Inflammatory macrophage treated with lipopolysaccharide for 1 hour (primary cell): ENCODE measurements at regions not wholly inside any gene's neighbourhood (a gene's known extent, or its start where the extent isn't known, plus 50 kb on each side); places are given as distances from the start of the nearest gene placed in this dataset.

Experiments
- DNase-seq, 2 donors: peaks; one replicate each; pipeline ENCODE4 v3.0.0-alpha.2; 2020 to 2022

DNA sequence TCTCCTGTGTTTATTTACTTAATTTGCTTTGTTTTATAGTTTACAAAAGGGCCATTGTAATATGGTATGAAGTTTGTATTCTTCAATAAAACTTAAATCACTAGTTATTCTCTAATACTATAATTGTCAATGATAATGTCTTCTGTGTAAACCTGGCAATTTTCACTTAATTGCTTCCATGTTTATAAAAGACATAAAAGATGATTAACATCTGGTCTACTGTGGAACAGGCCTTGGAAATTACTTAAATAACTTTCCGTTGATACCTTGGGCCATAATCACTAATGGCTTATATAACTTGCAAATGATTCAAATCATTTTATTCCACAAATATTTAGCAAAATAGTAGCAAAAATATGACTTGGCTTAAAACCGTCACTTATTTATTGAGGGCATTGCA lies 743.8 kb downstream of the DSC3 start:
- no peak for DNase-seq

DNA sequence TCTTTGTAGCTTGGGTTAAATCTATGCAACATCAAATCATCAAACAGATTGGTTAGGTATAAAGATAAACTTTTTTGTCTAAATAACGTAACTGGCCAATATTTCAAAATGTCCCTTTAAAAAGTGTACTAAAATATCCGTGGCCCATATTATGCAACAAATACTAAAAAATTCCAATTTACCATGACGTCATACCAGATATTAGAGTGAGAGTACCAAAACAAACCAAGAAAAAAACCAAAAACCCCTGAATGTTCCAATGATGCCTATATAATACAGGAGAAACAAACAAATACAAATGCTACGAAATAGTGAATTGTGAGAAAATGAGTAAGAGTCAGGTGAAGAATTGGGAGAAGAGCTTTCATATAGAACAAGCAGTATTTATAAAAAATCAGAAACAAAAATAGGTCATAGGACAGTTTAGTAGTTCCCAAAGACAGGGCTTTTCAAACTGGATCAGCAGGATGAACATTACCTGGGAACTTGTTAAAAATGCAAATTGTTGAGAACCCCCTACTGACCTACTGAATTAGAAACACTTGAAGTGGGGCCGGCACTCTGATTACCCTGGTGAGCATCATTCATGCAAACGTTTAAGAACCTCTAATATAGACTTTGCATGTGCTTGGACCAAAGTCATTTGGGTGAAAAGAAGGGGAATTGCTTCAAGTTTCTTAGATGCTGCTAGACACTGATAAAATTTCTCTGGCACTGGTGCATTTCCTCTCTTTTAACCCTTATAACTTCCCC lies 753.7 kb downstream of the DSC3 start:
- no peak for DNase-seq

DNA sequence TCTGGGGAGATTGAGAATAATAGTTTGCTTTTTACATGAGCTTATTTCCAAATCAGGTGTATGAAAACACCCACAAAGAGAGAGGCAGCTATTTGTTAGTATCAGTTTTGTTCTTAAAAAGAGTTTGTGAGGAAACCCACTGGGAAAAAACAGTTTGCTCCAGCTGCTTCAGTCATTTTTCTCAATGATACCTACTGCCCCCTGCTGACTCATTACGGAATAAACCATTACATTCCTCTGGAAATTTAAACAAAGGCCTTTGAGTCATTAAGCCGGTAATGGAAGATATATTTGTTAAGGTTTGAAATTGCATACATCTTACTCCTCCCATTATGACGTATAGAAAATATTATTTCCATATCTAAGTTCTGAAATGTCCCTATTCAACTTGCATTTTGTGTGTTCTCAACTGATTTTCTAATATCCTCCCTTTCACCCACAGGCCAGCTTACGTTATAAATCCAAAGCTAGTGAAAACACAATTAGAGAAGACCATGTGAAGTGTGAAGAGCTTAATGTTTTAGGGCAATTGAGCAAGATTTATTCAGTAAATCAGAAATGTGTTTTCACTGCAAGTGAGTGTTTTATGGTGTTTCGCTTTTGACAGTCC lies 761.6 kb downstream of the DSC3 start:
- DNase-seq = peak; percentile 14 to 79

DNA sequence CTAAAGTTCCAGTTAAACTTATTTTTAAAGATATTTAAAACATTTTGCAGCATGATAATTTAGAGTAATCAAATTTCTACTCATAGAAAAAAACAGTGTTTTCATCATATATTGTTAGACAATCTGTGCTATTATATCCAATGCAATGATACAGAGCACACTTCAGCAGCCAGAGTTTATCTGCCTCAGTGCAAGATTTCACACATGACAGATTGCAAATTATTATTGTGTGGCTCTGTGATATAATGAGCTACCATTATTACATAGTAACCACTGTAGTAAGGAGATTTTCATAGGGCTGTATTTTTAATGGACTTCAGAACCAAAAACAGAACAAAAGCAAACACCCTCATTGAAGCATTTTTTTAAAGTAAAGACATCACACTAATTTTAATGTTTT lies 762.4 kb downstream of the DSC3 start:
- no peak for DNase-seq

DNA sequence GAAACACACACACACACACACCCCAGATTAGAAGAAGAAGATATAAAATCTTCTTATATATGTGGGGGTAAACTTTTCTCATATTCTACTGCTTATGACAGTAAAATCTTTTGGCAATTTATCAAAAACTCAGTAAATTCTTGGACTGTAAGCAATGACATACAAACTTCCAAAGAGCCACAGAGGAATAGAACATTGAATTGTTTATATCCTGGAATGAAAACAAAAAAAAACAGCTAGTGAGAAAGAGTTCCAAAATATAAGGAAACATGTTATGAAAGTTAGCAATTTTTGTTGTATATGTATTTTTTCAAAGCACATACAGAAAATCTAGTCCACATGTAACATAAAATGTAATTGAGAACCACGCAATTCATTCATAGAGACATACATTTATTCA lies 764.9 kb downstream of the DSC3 start:
- no peak for DNase-seq

DNA sequence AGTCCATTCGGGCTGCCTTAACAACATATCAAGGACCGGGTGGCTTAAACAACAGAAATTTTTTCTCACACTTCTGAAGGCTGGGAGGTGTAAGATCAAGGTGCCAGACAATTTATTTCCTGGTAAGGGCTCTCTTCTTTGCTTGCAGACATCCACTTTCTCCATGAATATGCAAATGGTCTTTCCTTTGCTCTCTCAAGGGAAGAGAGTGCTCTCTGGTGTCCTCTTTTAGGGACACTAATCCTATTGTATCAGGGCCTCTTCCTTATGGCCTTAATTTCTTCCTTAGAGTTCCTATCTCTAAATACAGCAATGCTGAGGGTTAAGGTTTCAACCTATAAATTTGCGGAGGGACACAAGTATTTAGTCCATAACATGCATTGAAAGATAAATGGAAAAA lies 770.8 kb downstream of the DSC3 start:
- no peak for DNase-seq

DNA sequence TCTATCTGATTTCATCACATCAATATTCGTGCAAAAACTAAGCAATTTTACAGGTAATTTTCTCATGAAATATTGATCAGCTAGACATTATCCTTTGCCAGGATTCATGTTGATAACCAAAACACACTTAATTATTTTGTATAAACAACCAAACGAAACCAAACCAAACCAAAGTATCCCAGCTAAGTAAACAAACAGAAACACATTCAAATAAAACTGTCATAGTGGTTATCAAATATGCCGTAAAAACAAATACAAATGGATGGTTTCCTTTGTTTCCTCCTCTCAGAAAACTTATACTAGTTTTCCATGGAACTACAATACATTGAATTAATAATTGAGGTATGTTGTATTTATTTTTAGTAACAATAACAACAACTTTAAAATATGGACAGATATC lies 777.4 kb downstream of the DSC3 start:
- DNase-seq = no peak

DNA sequence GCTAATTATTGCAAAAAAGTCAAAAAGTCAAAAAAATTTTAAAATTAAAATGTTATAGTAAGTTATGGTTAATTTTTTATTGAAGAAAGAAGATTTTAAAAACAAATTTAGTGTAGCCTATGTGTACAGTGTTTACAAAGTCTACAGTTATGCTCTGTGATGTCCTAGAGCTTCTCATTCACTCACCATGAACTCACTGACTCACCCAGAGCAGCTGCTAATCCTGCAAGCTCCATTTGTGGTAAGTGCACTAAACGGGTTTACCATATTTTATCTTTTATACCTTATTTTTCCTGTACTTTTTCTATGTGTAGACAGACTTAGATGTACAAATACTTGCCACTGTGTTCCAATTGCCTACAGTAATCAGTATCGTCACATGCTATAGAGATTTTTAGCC lies 788.2 kb downstream of the DSC3 start:
- no peak for DNase-seq

DNA sequence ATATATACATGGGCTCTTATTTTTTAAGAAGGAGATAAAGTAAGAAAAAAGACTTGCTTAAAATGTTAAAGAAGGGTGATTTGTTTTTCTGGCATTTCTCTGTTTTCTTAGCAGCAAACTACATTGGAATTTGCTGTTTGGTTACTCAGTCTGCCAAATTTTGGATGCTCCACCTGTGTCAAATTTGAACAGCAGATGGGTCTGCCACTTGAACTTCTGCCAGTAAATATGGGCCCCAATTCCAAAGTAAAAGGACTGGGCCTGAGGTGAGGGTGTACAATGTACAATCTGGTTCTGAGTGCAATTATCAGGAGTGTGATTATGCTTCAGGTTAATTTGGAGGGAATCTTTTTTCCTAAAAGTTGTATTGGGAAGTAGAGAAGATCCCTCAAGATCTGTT lies 794.5 kb downstream of the DSC3 start:
- DNase-seq = no peak

DNA sequence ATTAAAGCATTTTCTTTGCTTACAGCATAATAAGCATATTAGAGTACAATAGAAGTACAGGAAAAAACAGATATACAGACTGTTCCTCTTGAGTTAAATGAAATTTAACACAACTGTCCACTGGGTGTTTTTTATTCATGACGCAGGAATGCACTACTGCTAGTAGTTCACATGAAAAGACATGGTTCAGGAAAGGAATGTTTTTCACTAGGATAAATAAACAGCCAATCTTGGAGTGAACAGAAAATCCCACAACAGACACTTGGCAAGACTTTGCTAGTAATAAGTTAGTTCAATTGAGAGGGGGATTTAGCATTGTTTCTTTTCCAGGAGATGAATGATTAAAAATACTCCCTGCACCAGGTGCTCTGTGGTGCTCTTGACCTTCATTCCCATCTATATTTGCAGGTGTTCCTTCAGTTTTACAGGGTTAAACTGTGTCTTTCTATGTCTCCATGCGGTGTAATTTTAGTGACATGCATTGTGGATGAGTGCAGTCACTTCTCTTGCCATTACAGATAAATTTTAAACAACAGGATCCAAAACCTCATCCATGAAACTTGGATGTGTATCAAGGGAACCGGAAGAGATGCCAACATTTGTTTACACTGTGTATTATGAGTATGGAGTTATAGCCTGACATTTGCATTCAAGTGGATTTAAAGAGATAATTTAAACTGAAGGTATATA lies 796.6 kb downstream of the DSC3 start:
- no peak for DNase-seq

DNA sequence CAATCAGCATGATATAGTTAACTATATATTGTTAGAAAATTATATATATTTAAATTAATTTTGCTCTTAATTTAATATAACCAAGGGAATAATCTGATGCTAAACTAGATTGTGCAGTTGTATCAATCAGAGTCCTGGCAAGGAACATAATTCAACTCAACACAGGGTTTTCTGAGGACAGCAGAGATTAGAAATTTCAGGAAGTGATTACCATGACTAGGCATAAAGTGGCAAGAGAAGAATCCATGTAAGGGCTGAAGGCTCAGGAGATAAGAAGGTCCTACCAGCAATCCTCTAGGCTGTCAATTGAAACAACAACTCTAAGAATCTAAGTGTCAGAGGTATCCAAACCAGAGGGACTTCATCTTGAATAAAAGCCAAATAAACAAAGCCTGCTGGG lies 807.8 kb downstream of the DSC3 start:
- no peak for DNase-seq

DNA sequence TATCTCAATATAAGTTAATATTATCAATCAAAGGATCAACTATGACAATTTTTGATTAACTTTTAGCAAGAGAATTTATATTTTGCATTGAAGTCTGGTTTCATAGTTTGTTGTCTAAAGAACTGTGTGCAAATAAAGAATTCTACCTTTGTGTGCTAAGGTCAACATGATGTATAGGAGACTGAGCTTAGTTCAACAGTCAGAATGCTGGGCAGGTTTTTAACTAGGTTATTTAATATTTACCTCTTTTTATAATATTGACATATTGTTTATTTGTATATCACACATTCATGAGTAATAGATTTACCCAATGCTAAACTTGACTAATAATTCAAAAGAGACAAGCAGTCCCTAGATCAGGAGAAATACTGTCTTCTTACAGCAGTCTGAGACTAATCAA lies 831.4 kb downstream of the DSC3 start:
- no peak for DNase-seq

DNA sequence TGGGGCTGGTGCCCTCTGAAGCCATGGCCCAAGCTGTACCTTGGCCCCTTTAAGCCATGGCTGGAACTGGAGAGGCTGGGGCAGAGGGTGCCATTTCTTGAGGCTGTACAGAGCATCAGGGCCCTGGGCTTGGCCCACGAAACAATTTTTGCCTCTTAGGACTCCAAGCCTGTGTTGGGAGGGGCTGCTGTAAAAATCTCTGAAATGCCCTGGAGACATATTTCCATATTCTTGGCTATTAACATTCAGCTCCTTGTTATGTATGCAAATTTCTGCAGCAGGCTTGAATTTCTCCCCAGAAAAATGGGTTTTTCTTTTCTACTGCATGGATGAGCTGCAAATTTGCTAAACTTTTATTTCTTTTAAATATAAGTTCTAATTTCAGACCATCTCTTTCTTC lies 834.0 kb downstream of the DSC3 start:
- DNase-seq = no peak

DNA sequence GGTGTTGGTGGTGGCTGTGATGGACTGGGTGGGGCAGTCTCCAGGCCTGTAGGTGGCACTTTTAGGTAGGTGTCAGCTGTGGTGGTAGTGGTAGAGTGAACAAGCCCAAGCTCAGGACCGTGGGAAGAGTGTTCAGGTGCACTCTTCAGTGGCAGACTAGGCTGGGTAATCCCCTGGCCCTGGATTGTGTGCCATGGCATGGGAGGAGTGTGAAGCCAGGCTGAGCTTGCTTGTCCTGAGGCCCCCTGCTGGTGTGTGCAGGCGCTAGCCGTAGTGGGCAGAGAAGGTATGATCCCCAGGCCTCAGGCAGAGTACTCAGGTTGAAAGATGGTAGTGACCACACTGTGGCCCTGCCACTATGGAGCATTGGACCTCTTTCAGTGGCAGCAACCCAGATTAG lies 850.3 kb downstream of the DSC3 start:
- no peak for DNase-seq

DNA sequence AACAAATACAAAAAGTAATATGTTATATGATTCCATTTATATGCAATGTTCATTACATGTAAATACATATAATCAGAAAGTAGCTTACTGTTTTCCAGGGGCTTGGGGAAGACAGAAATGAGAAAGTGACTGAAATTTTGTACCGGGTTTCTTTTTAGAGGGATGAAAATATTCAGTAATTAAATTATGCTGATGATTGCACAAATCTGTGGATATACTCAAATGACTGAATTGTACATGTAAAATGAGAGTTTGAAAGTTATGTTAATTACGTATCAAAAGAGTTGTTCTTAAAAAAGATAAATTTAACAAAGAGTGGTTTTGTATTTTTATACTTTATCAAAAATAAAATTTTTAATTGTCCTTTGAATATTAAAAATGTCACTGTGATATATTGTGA lies 856.3 kb downstream of the DSC3 start:
- no peak for DNase-seq

DNA sequence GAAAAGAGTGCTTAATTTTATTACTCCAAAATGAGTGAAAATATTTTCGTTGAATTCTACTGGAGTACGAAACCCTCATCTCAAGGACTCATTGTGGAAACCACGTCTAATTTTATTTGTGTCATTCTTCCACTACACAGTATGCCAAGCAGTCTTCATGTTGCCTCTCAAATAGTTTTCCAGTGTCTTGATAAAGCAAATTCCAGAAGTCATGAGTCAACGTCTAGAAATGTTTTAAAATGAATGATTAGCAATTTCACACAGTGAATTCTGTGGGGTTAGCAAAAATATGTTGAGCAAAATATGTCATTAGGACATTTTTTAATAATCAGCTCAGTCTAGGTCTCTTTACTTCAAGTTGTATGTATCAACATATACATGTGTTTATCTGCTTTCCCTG lies 865.5 kb downstream of the DSC3 start:
- DNase-seq = no peak

DNA sequence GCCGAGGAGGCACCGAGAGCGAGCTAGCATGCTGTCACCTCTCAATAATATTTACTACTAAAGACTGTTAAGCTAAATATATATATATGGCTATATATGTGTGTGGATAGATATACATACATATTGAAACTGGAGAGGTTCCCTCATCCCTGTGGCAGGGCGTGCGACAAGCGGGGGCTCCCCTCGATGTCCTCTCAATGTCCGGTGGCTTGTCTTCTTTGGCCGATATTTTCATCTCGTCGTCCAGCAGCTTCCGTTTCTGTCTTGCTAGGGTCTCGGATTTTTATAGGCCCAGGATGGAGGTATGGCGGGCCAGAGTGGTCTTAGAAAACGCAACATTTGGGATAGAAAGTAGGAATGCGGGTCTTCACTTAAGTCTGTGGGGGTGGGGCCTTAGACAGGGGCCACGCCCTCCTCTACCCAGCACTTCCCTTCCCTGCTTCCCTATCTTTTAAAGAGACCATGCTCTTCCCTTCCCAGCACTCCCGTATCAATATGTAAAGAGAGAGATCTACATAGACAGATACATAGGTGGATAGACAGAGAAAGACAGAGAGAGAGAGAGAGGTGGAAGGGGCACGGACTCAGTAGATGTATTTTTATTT lies 866.8 kb downstream of the DSC3 start:
- no peak for DNase-seq

DNA sequence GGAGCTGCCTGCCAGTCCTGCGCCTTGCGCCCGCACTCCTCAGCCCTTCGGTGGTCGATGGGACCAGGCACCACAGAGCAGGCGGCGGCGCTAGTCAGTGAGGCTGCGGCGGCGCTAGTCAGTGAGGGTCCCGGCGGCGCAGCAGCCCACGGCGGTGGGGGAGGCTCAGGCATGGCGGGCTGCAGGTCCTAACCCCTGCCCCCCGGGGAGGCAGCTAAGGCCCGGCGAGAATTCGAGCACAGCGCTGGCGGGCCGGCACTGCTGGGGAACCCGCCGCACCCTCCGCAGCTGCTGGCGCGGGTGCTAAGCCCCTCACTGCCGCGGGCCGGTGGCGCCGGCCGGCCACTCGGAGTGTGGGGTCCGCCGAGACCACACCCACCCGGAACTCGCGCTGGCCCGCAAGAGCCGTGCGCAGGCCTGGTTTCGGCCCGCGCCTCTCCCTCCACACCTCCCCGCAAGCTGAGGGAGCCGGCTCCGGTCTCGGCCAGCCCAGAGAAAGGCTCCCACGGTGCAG lies 867.4 kb downstream of the DSC3 start:
- DNase-seq = no peak

DNA sequence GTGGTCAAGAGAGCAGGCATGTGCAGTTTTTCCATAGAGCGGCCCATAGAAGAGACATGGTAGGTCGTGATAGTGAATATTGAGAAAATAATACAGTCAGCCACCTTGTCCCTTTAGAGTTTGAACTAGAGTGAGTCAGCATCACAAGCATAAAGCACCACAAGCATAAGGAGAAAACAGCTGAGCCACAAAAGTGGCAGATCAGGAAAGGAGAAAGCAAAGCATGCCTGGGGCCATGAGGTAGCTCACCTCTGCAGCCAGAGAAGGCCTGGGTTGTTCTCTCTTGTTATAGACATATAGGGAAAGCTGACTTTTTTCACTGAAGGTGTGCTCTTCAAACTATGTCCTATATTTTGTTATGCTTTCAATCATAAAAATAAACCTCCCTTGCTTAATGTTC lies 879.0 kb downstream of the DSC3 start:
- no peak for DNase-seq

DNA sequence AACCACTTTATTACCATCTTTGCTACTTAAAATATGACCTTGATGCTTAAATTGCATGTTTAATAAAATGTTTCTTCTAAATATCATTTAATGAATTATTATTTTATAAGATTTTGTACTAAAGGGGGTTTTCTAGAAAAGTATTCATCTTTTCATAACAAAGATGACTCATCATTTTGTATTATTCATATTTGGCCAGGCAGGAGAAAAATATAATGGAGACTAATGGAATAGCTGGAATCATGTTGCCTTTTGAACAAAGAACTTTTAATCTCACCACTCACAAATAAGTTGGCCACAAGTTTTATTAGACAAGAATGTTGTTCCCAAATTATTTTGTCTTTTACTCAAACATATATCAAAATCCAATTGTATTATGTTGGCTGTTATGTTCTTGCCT lies 882.4 kb downstream of the DSC3 start:
- no peak for DNase-seq

DNA sequence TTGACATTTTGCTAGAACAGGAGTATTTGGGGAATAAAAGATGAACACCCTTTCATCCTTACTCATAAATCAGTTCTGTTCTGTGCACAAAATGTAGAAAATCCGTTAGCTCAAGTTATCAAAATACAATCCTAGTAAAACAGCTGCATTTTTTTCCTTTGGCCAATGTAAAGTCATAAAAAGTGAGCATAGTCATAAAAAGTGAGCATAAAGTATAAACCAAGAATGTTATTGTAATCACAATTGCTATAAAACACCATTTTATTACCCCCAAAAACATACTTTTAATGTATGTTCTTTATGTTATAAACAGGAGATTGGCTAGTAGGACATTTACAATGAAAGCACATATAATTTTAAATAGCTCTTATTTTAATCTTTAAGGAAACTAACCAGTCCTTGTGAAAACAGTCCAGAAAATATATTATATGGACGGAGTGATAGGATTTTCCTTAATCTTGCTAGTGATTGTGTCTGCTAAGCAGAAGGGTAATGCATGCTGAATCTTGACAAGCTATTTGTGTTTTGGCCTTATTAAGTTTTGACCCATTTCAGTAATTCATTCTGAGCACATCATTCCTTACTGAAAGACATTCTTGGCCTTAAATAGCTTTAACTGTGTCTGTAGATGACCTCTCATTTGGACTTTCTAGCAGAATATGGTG lies 891.8 kb downstream of the DSC3 start:
- no peak for DNase-seq

DNA sequence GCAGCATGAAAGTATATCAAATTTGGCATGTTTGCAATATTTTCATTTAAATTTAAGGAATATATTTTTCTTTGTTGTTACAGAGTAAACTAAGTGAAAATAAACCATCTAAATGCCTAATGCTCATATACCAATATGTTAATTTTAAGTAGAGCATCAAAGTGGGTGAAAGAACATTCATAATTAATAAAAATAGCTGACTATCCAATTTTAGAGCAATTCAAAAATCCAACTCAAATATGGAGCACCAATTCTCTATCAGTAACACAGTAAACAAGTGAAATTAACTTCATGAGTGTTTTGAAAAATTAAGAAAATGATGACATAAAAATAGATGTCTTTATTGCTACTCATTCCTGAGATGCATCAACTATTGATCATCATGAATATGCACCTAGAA lies 893.0 kb downstream of the DSC3 start:
- no peak for DNase-seq

DNA sequence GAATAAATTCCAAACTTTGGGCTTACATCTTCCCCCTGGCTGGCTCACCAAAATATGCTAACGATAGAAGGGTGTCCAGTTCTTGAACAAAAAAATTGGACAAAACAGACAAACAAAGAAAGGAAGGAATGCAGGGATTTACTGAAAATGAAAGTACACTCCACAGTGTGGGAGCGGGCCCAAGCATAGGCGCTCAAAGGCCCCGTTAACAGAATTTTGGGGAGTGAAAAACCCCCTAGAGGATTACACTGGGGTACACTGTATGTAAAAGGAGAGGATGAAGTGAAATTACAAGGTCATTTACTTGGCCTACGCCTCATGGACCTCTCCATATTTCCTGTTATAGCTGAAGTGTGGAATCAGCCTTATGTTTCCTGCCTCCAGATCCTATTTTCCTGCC lies 899.7 kb downstream of the DSC3 start:
- DNase-seq = no peak
